ENCODE measurements at regions not wholly inside any gene's neighbourhood (a gene's known extent, or its start where the extent isn't known, plus 50 kb on each side); places are given as distances from the start of the nearest gene placed in this dataset.
A peak's percentile ranks its signal among the peaks of the same experiment; 100 is the strongest.

DNA sequence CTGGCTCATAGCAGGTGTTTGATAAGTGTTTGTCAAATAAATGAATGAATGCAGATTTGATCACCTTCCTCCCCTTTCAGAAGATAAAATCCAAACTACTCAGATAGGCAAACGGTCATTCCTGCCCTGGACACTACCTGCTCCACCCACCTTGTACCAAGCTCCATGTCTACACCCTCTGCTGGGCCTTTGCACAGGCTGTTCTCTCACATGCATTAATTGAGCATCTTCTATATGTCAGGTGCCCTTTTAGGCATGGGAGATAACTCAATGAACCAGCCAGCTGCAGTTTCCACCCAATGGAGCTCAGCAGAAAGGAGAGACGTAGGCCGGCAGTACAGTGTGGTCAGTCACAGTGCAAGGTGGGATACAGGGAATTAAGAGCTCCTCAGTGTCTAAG lies 102.3 kb upstream of the CPEB4 start:
- no peak for DNase-seq

DNA sequence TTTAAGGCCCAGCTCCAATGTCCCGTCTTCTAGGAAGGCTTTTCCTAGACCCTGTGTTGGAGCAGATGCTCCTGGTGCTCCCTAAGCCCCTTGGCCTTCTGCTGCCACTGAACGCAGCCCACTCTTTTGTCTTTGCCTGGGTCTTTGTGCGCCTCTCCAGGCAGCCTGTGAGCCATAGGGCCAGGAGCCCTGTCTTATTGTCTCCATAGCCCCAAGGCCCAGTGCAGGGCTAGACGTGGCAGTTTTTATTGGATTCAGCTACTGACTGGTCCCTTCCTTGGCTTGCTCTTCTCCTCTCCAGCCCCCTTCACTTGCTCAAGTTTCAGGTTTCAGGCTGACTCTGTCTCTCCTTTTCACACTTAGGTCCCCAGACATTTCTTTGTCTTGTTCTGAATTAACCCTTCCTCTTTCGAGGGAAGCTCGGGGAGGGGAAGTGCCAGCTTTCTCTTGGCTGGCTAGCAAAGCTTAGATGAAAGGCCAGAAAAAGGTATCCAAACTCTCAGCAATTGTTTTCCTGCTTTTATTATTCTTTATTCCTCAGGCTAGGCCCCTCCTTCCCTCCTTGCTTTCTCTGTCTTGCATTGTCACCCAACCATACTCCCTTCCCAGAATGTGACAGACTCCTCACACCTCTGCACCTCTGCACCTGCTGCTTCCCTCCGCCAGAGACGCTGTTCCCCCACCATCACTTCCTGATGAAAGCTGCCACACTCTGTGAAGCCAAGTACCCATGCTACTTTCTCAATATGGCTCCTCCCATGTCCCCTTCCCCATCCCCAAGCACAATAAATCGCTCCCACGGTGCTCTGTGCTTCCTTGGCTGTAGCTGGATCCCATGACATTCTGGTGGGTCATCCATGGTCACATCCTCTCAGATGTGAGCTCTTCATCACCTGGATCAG lies 101.6 kb upstream of the CPEB4 start:
- no peak for DNase-seq

DNA sequence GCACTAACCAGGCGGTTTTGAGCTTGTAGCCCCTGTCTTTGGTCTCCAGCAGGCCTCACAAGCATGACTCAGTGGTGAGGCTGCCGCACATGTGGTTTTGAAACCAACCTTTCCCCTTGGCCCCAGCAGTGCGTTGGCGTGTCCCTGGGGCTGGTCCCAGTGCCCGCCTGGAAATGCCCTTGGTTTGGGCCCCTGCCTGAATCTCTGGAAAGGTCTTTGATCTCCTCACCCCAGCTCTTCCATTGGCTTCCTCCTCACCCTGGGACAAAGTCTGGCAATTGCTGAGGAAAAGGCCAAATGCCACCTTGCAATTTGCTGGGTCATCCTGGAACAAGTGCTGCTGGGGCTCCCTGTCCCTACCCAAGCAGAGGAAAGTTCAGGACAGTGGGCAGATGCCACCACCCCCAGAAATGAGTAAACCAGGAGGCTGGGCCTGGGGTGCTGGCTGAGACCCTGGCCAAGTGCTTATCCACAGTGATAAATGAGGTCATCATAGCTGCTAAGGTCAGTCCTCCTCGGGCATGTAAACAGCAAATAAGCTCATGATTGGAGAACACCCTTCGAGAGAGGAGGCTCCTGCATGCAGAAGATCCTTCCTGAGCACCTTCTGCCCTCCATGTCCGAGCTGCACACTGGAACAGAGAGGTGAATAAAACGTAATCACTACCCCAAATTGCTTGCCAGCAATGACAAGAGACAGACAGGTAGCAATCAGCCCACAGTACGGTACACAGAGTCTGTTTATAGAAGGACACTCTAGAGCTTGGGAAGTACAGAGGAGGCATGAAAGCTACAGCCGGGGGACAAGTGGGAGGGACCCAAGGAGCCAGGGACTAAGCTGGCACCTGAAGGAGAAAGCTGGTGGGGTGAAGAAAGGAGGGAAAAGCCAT lies 98.9 kb upstream of the CPEB4 start:
- peak; percentile 28 to 33 for DNase-seq

DNA sequence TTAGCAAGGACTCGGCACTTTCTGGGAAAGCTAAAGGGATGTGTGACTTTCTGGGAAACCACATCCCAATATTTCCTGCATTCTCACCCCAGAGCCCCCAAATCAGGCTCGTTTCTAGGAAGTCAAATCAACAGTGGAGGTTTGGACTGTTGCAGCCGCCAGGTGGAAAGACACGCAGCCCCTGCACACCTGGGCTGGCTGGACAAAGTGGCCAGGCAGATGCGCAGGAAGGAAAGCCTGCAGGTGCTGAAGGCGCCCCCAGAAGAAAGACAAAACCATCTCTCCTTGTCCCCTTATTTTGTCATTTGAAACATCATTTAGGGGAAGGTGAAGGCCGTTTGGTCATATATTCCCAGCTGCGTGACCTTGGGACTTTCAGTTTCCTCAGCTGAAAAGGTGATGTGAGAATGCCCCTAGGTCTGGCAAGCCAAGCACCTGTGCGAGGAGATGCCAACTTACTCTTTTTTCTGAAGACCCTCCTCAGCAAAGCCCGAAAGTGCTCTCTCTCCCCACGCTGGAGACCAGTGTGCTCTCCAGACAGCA lies 97.9 kb upstream of the CPEB4 start:
- DNase-seq, result no peak

- DNase-seq, result no peak
These were observed 97.2 kb upstream of the CPEB4 start for GRCh38 chr5:173790836-173791546.

DNA sequence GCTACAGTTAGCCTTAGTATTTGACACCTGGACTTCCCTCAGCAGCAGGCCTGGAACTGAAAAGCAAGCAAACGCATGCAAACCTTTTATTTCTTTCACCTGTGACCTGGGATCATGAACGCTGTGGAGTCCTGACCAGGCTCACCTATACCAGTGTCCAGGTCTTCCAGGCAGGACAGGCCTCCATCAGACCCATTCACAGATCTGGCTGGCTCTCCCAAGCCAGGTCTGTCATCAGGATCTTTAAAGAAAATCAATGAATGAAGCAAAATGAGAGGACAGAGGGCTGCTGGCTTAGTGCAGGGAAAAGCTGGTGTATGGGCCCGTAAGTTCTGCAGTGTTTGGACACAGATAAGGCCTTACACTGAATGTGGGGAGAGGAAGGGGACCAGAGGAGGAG lies 96.3 kb upstream of the CPEB4 start:
- DNase-seq, result no peak

GRCh38 chr5:173792781-173793547 lies 95.2 kb upstream of the CPEB4 start:
- no peak for DNase-seq

DNA sequence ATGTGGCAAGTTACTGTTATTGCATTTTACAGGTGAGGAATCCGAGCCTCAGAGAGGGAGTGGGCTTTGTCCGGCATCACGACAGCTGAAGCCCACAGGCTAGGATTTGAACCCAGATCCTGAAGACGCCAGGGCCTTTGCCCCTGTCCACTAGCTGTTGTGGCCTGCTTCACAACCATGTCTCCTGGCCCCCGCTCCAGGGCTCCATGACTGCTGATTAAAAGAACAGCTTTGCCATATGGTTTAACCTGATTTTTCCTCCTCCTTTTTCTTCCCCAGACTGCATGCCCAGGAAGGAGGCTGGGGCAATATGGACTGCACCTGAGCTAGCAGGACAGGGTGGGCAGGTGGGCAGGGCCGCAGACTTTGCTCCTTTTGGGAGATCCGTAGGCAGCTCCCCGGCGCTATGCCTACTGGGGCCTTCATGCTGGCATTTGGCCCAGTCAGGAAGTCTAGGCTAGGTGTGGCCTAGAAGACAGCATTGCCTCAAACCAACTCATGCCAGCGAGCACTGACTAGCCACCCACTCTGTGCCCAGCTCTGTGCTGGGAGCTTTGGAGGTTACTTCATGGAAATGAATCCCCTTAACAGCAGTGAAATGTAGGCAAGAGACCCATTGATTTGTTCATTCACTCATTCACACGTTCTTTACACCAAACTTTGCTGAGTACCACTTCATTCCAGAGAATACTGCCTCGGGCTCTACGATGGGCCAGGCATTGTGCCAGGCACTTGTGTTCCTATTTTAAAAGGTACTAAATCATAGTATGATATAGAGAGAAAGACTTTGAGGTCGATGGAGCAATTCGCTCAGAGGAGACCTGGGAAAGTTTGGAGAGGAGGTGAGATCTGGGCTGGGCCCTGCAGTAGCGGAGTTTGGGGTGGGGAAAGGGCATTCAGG lies 94.3 kb upstream of the CPEB4 start:
- no peak for DNase-seq

GRCh38 chr5:173794901-173795416 lies 93.2 kb upstream of the CPEB4 start:
- no peak for DNase-seq

- no peak for DNase-seq
These were observed 92.5 kb upstream of the CPEB4 start for GRCh38 chr5:173795601-173796000.

- DNase-seq, result no peak
These were observed 91.2 kb upstream of the CPEB4 start for GRCh38 chr5:173796721-173797495.

DNA sequence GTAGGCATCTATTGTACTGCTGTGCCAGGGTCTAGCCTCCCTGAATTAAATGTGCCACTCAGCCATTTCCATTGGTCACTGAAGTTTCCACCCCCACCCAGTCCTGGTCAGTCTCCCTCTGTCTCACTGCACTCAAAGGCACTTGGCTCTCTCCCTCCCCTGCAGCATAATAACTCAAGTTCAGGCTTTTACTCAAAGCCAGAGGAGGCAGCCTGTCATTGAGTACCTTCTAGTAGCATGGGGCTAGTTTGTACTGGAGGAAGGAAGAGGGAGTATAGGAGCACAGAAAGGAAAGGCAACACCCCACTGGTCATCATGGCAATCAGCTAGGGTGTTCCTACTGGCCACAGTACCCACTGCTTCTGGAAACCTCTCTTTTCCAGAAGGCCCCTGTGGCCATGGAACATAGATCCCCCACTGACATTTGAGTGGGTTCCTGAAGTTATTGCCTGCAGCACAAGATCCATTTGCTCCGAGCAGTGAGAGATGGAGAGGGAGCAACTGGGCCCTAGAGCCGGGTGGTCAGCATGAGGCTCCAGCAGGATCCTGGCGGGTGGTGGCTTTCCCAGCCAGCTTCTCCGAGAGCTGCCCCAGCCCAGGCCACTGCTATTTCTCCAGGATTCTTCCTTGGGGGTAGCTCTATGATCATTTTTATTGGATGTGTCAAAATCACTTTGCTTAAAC lies 89.9 kb upstream of the CPEB4 start:
- no peak for DNase-seq

DNA sequence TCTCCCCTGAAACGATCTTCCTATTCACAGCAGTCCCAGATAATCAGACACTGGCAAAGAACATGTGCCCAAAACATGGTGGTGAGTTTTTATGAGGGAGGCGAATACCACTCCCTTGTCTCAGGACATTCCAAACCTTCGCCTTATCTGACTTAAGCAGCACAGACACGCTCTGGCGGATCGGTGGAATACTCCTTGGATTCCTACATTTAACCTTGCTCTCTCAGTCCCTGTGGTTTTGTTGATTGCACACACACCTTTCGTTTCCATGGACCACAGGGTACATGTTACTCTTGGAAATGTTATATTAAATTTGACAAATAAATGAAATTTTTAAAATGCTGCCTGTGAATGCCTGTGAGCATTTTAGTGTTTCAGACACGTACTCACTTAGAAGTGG lies 87.8 kb upstream of the CPEB4 start:
- DNase-seq, result no peak

DNA sequence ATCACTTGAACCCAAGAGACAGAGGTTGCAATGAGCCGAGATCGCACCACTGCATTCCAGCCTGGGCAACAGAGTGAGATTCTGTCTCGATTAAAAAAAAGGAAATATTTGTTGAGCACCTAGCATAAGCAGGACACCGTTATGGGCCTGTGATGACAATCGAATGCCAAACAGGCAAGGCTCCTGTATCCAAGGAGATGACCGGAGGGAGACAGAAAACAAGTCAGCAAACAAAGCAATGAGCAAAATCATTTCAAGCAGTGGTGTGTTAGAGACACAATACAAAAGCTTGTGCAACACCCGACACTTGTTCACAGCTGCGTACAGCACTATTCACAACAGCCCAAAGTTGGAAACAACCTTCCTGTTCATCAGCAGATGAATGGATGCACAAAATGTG lies 87.1 kb upstream of the CPEB4 start:
- DNase-seq, result no peak

- no peak for DNase-seq
These were observed 85.4 kb upstream of the CPEB4 start for GRCh38 chr5:173802670-173803165.

- no peak for DNase-seq
These were observed 83.6 kb upstream of the CPEB4 start for GRCh38 chr5:173804579-173804978.

GRCh38 chr5:173806270-173807035 lies 81.7 kb upstream of the CPEB4 start:
- no peak for DNase-seq

DNA sequence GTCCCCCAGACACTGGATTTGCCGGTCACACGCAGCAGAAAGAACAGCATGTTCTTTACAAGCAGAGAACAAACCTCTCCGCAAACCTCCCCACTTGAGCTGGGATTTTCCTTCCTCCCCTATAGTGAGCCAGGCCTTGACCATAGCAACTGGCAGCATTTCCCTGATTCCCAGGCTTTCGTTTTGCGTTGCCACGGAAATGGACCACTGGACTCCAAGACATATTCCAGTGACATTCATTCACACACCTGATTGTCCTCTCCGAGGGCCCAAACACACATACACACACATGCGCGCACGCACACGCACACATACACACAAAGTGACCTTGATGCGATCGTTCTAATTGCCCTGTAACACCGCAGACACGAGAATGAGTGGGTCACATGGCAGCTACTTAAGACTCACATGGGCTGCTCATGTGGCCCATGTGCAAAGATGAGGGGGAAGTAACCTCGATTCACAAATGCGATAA lies 80.9 kb upstream of the CPEB4 start:
- no peak for DNase-seq

All from activated T-cell treated with anti-CD3 and anti-CD28 coated beads, Interleukin-2, amount 50 U/mL, for 48 hours (primary cell).